EH (cell line): ENCODE measurements at regions not wholly inside any gene's neighbourhood (a gene's known extent, or its start where the extent isn't known, plus 50 kb on each side); places are given as distances from the start of the nearest gene placed in this dataset.

Experiments
- DNase-seq: peaks from one replicate; pipeline ENCODE4 v3.0.0-alpha.2; 2015; ENCODE audit warnings: low read depth

DNA sequence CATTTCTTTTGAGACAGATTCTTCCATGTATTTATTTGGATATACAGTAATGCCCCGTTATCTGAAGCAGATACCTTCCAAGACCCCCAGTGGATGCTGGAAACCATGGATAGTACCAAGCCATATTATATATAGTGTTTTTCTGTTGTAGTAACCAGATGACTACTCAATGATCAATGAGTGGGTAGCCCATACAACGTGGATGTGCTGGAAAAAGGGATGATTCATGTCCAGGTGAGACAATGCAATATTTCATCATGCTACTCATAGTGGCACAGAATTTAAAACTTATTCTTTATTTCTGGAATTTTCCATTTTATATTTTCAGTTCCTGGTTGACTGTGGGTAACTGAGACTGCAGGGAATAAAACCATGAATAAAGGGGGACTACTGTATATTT lies 427.5 kb downstream of the METTL15 start:
- DNase-seq = no peak

DNA sequence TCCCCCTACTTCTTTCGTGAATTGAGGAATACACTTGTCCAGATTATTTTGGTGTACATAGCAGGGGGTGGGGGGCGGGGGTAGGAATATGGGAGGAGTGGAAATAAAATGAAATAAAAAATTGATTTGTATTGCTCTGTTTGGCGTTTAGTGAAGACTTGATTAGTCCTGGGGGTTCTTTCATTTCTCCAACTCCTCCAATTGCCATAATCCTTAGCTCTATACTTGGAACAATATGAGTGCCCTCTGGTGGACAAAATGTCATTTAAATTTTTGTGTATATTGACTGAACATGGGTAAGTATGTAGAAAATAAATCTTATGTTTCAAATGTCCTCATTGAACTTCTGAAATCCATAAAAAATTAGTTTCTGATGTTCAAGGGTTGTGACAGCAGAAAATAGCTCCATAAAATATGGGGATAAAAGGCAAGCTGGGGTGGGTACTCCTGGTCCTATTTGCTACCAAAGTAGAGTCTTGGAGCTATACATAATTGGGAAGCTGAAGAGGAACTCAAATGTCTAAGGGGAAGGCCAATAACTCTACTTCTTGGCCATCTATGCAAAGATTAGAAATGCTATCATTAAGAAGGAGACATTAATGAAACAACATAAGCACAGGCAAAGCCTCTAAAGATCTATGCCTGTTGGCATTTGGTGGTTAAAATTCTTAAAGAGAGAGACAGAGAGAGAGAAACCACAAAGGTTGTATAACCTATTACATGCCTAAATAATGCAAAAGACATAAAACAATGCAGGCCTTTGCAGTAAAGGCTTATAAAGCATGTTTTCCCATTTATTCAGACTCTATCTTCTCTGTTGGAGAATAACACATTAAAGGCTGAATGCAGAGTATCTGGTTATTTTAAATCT lies 421.6 kb downstream of the METTL15 start:
- DNase-seq = peak; percentile 71

DNA sequence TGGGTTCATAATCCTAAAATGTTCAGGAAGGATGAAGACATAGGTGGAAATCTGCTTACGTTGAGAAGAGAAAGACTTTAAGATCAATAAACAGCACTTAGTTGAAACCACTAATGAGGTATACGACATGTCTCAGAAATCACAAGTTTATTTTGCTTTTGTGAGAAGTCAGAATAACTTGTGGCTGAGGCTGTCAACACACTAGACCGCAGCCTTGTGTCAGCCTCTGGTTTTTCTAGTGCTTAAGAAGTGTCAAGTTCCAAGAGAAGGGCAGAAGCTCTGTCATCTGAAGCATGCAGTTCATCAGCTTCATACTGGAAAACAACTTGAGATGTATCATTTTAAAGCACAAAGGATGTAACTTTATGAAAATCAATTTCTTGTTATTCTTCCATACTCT lies 420.9 kb downstream of the METTL15 start:
- peak; percentile 70 for DNase-seq

DNA sequence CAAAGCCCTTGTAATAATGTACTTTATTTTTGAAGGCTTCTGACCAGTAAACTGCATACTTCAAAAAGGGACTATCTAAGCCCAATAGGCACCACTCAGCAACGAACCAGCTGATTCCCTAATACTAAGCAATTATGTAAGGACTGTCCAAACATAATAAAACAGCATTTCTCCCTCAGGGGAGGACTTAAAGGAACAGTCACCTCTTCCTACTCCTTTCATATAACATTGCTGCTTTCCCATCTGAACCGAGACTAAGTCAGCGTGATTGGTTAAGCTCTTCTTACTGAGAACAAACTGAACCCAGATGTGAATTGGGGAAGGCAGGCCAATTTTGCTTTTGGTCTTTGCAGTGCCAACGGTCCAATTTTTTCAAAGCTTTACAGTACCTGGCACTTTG lies 420.0 kb downstream of the METTL15 start:
- DNase-seq = peak; percentile 32

DNA sequence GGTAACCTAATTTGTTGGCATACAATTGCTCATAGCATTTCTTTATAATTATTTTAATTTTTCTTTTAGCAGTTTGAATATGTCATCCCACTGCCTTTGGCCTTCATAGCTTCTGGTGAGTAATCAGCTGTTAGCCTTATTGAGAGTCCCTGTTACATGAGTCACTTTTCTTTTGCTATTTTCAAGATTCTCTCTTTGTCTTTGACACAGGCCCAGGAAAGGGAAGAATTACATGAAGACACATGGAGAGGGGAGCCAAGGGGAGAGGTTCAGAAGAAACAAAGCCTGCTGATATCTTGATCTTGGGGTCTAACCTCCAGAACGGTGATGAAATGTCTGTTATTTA lies 418.2 kb downstream of the METTL15 start:
- peak; percentile 39 for DNase-seq

DNA sequence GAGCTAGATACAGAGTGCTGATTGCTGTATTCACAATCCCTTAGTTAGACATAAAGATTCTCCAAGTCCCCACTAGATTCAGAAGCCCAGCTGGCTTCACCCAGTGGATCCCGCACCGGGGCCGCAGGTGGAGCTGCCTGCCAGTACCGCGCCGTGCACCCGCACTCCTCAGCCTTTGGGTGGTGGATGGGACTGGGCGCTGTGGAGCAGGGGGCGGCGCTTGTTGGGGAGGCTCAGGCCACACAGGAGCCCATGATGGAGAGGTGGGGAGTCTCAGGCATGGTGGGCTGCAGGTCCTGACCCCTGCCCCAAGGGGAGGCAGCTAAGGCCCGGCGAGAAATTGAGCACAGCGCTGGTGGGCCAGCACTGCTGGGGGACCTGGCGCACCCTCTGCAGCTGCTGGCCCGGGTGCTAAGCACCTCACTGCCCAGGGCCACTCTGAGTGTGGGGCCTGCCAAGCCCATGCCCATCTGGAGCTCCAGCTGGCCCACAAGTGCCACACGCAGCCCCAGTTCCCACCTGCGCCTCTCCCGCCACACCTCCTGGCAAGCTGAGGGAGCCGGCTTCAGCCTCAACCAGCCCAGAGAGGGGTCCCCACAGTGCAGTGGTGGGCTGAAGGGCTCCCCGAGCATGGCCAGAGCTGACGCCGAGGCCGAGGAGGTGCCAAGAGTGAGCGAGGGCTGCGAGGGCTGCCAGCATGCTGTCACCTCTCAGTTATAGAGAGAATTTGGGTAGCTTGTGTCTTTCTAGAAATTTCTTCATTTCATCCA lies 417.6 kb downstream of the METTL15 start:
- DNase-seq = no peak

DNA sequence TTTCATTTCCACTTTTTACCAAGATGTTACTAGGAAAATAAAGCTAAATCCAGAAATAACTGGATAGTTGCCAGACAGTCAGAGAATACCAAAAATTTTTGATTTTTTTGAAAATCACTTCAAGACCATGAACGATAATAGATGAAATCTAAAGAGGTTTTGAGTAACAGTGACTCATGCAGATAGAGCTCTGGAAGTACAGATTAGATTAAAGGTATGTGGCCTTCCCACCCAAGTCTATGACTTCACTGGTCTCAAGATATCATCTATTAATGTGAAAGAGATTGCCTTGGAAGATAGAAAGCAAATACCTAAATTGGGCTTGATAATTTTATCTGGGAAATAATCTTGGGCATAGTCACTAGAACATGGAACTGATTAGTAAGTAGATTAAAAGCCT lies 415.9 kb downstream of the METTL15 start:
- DNase-seq = peak; percentile 58

DNA sequence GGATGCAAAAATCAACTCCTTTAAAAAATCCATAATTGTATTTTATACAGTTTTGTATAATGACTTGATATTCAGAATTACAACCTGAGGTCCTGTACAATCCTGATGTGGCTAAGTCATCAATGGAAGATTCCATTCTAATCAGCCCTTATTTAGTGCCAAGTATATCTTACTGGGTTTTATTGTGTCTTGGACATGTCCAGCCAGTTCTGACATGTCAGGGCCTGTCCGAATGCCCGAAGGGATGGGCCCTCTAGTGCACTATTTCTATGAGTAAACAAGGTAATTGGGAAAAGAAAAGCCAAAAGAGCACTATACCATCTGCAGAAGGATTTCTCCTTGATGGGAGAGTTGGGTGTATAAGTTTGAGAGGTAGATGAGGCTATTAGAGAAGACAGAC lies 412.9 kb downstream of the METTL15 start:
- peak; percentile 7 for DNase-seq

DNA sequence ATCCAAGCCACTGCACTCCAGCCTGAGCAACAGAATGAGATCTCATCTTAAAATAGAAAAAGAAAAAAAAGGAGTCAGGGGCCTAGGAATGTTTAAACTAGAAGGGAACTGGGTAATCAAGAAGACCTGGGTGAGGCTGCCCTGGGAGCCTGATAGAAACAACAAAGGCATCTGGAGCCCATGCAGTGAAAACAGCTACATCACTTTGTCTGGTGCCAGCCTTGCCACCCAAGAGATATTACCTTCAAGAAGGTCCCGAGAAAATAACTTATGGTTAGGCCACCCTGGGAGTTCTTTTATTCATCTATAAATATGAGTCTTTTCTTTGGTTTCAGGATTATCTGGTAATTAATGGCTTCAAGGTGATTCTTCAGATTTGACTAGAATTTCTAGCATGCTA lies 412.1 kb downstream of the METTL15 start:
- DNase-seq = no peak

DNA sequence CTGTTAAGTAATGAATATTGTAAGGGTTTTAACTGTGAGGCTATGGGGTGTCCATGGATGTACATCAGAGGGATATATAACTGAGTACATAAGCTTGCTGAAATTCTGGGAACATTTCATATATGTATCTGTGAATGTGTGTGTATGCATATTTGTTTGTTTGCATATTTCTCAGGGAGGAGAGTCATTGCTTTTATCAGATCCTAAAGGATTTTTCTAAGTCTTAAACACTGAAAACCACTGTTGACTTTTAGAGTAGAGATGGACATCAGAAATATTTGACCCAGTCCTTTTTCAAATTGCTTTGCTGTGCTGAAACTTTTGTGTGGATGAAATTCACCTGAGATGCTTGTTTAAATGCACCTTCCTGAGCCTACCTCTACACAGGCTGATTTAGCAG lies 410.6 kb downstream of the METTL15 start:
- DNase-seq = no peak

DNA sequence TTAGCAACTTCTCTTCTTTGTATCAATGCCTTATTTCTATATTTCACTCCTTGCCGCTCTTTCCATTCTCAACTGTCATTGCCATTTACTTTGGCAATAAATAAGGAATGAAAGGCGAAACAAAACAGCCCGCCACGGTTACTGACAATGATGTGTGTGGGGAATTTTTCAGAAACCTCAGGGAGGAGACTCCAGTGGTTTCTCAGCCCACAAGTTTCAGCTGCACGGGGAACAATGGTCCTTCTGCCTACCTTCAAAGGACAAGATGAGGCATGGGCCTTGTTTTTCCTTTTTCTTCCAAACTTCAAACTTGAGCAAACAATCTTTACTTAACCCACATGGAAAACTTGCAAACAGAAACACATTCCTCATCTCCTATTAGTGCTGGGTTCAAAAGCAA lies 409.4 kb downstream of the METTL15 start:
- no peak for DNase-seq

DNA sequence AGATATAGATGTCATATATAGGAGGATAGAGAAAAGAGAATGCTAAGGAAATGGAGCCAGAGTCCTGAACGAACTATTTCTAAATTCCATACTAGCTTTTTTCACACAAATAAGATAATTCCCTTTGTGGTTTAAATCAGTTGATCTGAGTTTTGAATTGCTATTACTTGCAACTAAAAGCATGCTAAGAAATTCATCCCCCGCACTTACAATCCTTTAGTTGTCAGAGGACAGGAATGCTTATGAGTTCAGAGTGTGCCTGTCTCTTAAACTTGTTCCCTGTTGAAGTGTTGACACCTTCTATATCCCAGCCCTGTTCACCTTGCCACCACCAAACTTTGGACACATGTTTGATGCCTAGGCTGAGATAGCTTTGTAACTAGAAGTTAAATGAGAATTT lies 406.2 kb downstream of the METTL15 start:
- peak; percentile 60 for DNase-seq

DNA sequence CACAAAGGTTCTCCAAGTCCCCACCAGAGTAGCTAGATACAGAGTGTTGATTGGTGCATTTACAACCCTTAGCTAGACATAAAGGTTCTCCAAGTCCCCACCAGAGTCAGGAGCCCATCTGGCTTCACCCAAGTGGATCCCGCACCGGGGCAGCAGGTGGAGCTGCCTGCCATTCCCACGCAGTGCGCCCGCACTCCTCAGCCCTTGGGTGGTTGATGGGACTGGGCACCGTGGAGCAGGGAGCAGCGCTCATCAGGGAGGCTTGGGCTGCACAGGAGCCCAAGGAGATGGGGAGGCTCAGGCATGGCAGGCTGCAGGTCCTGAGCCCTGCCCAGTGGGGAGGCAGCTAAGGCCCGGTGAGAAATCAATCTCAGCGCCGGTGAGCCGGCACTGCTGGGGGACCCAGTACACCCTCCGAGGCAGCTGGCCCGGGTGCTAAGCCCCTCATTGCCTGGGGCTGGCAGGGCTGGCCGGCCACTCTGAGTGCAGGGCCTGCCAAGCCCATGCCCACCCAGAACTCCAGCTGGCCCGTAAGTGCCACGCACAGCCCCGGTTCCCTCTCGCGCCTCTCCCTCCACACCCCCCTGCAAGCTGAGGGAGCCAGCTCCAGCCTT lies 404.1 kb downstream of the METTL15 start:
- no peak for DNase-seq

DNA sequence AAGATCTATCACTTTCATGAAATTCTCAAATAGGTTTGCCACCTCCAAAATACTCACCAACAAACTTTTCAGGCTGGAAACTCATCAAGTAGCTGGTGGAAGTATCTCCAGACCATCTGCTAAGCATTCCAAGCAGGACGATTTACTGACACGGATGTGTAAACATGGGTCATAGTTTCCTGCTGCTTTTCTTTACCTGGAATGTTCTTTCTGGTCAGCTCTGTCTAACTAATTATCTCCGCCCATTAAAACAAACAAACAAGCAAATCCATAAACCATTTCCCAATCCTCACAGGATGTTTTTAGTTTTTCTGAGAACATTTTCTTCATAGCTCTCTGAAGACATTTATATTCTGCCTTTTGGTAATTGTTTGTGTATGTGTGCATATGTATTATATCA lies 397.0 kb downstream of the METTL15 start:
- peak; percentile 39 for DNase-seq

DNA sequence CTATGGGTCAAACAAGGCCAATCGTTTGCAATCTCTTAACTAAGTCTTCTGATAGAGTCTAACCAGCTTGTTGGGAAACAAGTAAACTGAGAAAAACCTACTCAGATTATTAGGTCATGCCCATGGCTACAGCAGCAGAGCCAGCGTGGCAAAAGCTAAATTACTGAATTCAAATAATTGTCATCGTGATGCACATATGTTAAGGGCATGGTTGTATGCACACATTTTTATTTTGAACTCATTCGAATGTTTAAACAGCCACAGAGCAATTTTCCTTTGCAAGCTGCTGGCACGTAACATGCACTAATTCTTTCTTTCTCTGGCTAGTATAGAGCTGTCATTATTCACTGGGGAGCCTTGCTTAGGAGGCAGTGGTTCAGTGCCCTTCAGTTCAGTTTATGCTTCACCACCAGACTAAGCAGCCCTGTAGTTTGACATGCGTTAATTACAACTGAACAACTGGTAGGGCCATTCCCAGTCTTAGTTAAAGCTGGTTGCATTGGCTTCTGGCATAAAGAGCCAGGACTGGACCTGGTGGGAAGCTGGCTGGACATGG lies 396.4 kb downstream of the METTL15 start:
- DNase-seq = no peak

DNA sequence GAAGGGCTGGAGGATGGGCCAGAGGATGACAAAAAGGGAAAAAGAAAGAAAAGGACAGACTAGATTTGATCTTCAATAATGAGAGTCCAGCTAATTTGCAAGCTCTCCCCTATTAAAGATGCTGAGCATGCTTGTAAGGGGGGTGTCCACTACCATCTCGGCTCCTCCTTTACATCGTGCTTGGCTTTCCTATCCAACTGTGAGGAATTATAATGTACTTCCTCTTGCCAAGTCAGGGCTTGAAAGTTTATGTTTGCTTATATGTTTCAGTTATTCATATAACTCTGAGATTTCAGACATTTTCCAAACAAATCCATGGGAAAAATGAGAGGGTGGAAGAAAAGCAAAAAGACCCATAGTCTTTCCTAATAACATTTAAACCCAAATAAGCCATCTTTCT lies 387.1 kb downstream of the METTL15 start:
- DNase-seq = no peak

DNA sequence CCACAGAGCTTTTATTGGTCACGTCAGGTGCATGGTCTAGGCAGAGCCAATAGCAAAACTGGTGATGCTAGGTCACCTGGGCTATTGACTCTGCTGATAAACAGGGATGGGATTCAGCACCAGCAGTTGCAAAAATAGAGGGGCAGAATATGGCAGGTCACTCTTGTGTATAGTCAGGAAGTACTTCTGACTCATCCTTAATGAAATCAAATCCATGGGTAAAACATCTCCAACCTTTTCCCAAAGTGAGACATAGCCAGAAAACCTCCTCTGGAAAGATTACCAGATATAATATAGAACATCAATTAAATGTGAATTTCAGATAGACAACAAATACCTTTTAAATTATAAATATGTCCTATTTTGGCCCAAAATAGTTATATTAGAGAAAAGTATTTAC lies 383.2 kb downstream of the METTL15 start:
- DNase-seq = no peak

DNA sequence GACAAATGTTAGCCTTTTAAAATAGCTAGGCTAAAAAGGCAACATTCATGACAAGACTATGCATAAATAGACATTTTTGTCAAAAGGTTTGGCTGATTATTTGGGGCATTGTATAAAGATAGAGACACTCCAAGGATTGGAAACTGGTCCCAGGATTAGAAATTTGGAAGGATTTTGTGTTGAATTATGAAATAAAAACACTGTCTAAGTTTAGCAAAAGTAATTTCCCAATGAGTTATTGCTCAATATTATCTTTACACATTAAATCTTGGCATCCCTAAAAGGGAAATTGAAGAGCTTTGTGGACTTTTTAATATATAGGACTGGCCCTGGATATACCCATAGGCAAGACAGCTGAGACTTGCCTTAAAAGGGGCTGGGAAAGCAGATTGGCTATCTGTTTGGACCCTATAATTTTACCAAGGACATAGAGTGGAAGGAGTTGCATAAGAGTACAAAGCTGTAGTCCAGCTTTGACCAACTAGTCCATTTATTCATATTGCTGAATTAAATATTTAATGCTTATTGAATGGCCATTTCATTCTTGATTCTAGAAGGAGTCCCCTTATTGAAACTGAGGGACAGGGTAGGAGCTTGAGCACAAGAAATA lies 382.7 kb downstream of the METTL15 start:
- DNase-seq = peak; percentile 16

DNA sequence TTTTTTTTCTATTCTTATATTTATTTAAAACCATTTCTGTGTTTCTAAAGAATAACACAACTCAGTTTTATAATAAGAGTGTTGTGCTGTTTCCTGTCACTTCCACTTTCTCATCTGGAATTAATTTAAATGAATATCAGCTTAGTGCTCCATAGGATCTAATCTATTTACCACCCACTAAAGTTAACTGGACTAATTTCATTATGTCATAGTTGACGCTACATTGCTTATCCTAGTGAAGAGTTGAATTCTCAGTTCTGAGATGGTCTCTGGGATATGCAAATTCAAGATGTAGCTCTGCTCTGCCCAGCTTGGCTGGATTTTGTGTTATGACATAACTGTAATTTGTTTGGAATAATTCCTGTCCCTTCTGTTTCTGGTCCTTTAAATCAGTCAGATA lies 380.1 kb downstream of the METTL15 start:
- no peak for DNase-seq

DNA sequence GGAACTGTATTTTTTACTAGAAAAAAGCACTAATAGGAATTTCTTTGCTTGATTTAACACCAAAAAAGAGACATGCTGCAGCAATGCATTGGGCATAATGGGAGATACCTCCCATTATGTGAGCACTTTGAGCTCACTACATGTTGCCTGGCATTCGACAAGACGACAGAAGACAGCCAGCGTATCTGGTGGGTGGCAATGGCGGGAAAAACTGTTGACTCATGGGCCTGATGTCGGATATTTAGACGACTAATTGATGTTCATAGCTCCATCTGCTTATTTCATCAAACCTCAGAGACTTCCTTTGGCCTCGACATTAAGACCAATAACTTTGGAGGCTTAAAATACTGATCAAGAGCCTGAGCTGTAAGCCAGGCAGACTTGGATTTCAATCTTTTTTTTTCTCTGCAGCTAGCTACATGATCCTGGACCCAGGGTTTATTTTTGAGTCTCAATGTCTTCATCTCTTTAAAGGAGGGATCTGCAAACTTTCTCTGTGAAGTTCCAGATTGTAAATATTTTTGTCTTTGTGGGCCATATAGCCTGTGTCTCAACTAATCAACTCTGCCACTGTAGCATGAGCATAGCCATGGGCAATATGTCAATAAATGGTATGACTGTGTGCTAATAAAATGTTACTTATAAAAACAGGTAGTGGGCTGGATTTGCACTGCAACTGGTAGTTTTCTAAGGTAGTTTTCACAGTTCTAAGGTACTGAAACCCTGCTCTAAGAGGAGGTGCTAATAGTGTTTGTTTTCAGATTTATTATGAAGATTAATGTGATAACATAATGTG lies 375.1 kb downstream of the METTL15 start:
- DNase-seq = no peak

DNA sequence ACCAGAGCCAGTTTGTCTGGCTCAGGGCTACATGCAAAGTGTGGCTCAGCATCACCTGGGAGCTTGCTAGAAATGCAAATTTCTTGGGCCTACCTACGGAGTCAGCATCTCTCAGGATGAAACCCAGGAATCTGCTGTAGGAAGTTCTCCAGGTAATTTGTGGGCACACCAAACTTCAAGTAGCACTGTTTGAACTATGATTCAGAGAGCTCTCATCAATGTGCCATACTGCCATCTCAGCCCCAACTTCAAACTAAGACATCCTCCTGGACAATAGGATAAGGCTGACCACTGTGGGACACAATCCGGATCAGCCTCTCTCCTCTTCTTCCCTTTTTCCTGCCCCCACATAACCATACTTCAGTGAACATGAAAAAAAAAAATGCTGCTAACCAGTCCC lies 374.5 kb downstream of the METTL15 start:
- no peak for DNase-seq
